Stimulated activated effector memory CD8-positive, alpha-beta T cell treated with anti-CD3 and anti-CD28 coated beads, Interleukin-12 subunit alpha, Interleukin-12 subunit beta, amount 100 ng/mL, for 72 hours (primary cell): ENCODE measurements at regions not wholly inside any gene's neighbourhood (a gene's known extent, or its start where the extent isn't known, plus 50 kb on each side); places are given as distances from the start of the nearest gene placed in this dataset.
"Not testable (repeated sequence)": the region's sequence is repeated elsewhere in the genome, so short reads cannot be mapped to it uniquely, and the experiment has no call there.

Experiments
- ATAC-seq: fragments of 150-1000 bp; cut with Tn5 transposase; 2 replicates; pipeline ENCODE4 v1.10.0; 2021
- DNase-seq, 2 donors: peaks; one replicate each; pipeline ENCODE4 v3.0.0; 2021 to 2022; ENCODE audit warnings: low spot score in 2 of 2
- H3K27ac Mint-ChIP-seq: one replicate; pipeline ENCODE4 v1.8.0; 2022; ENCODE audit warnings: mild to moderate bottlenecking, mixed read lengths
- H3K36me3 Mint-ChIP-seq: one replicate; pipeline ENCODE4 v1.8.0; 2022; ENCODE audit warnings: mild to moderate bottlenecking, mixed read lengths
- H3K4me1 Mint-ChIP-seq: one replicate; pipeline ENCODE4 v1.8.0; 2022; ENCODE audit warnings: mixed read lengths
- H3K4me3 Mint-ChIP-seq: one replicate; pipeline ENCODE4 v1.8.0; 2022; ENCODE audit warnings: mild to moderate bottlenecking, mixed read lengths
- H3K9me3 Mint-ChIP-seq: one replicate; pipeline ENCODE4 v1.8.0; 2022; ENCODE audit warnings: mixed read lengths

GRCh38 chr1:232417636-232418248, 212.2 kb downstream of the SIPA1L2 start:
- ATAC-seq: no peak
- H3K27ac Mint-ChIP-seq: no peak overlapping the region
- no peaks in the 10 kb centered on the region for H3K9me3 Mint-ChIP-seq
- peaks cover 16% of the 10 kb centered on the region for H3K36me3 Mint-ChIP-seq
- DNase-seq: no peak
- no peak overlapping the region for H3K4me3 Mint-ChIP-seq
- H3K4me1 Mint-ChIP-seq: no peaks in the 10 kb centered on the region

GRCh38 chr1:232416026-232416568, 213.8 kb downstream of the SIPA1L2 start:
- H3K36me3 Mint-ChIP-seq: peaks cover 16% of the 10 kb centered on the region

GRCh38 chr1:232415481-232415880, 214.5 kb downstream of the SIPA1L2 start:
- H3K9me3 Mint-ChIP-seq, H3K4me3 Mint-ChIP-seq, H3K4me1 Mint-ChIP-seq, ATAC-seq, H3K27ac Mint-ChIP-seq, DNase-seq: not testable (repeated sequence)
- H3K36me3 Mint-ChIP-seq: peaks cover 16% of the 10 kb centered on the region

More at GRCh38 chr1:232416026-232416568, 213.8 kb downstream of the SIPA1L2 start:
- DNase-seq (no peak), ATAC-seq (no peak)
- Mint-ChIP-seq H3K4me1 (no peaks in the 10 kb centered on the region), H3K27ac (no peak overlapping the region), H3K9me3 (no peaks in the 10 kb centered on the region), H3K4me3 (no peak overlapping the region)

GRCh38 chr1:232414100-232414499, 215.8 kb downstream of the SIPA1L2 start:
- DNase-seq (no peak), ATAC-seq (no peak)
- H3K36me3 Mint-ChIP-seq: peaks cover 16% of the 10 kb centered on the region
- H3K4me3 Mint-ChIP-seq: no peak overlapping the region
- no peaks in the 10 kb centered on the region for H3K9me3 Mint-ChIP-seq
- no peak overlapping the region for H3K27ac Mint-ChIP-seq
- H3K4me1 Mint-ChIP-seq: no peaks in the 10 kb centered on the region

GRCh38 chr1:232413674-232414073, 216.3 kb downstream of the SIPA1L2 start:
- ATAC-seq (no peak), DNase-seq (no peak)
- H3K4me3 Mint-ChIP-seq: no peak overlapping the region
- H3K9me3 Mint-ChIP-seq: no peaks in the 10 kb centered on the region
- H3K36me3 Mint-ChIP-seq: peaks cover 16% of the 10 kb centered on the region
- no peaks in the 10 kb centered on the region for H3K4me1 Mint-ChIP-seq
- no peak overlapping the region for H3K27ac Mint-ChIP-seq

GRCh38 chr1:232409584-232409983, 220.3 kb downstream of the SIPA1L2 start:
- H3K9me3 Mint-ChIP-seq: no peaks in the 10 kb centered on the region
- no peaks in the 10 kb centered on the region for H3K4me1 Mint-ChIP-seq
- H3K36me3 Mint-ChIP-seq: peaks cover 6% of the 10 kb centered on the region
- H3K27ac Mint-ChIP-seq: no peak overlapping the region
- DNase-seq (no peak), ATAC-seq (no peak)
- no peak overlapping the region for H3K4me3 Mint-ChIP-seq

GRCh38 chr1:232407120-232407519, 222.8 kb downstream of the SIPA1L2 start:
- H3K4me1 Mint-ChIP-seq: no peaks in the 10 kb centered on the region
- DNase-seq (no peak), ATAC-seq (no peak)
- H3K36me3 Mint-ChIP-seq: peaks cover 7% of the 10 kb centered on the region
- H3K4me3 Mint-ChIP-seq: no peak overlapping the region
- H3K27ac Mint-ChIP-seq: no peak overlapping the region
- no peaks in the 10 kb centered on the region for H3K9me3 Mint-ChIP-seq

- Mint-ChIP-seq H3K36me3 (peaks cover 8% of the 10 kb centered on the region), H3K9me3 (no peaks in the 10 kb centered on the region), H3K4me1 (no peaks in the 10 kb centered on the region), H3K4me3 (no peak overlapping the region), H3K27ac (no peak overlapping the region)
- ATAC-seq (no peak), DNase-seq (no peak)
Observed at GRCh38 chr1:232405781-232406180, 224.2 kb downstream of the SIPA1L2 start.

GRCh38 chr1:232404981-232405731, 224.8 kb downstream of the SIPA1L2 start:
- no peak for ATAC-seq
- no peaks in the 10 kb centered on the region for H3K9me3 Mint-ChIP-seq
- H3K4me3 Mint-ChIP-seq: no peak overlapping the region
- peaks cover 11% of the 10 kb centered on the region for H3K36me3 Mint-ChIP-seq
- DNase-seq: no peak
- no peak overlapping the region for H3K27ac Mint-ChIP-seq
- no peaks in the 10 kb centered on the region for H3K4me1 Mint-ChIP-seq

GRCh38 chr1:232404227-232404626, 225.7 kb downstream of the SIPA1L2 start:
- no peak for DNase-seq
- Mint-ChIP-seq H3K4me1 (no peaks in the 10 kb centered on the region), H3K9me3 (no peaks in the 10 kb centered on the region), H3K27ac (no peak overlapping the region), H3K36me3 (peaks cover 17% of the 10 kb centered on the region), H3K4me3 (no peak overlapping the region)
- ATAC-seq: peak; percentile 32

GRCh38 chr1:232403017-232403714, 226.8 kb downstream of the SIPA1L2 start:
- H3K27ac Mint-ChIP-seq: no peak overlapping the region
- no peaks in the 10 kb centered on the region for H3K9me3 Mint-ChIP-seq
- peaks cover 25% of the 10 kb centered on the region for H3K36me3 Mint-ChIP-seq
- no peak overlapping the region for H3K4me3 Mint-ChIP-seq
- peaks cover 5% of the 10 kb centered on the region for H3K4me1 Mint-ChIP-seq
- ATAC-seq (no peak), DNase-seq (no peak)

GRCh38 chr1:232398823-232399222, 231.1 kb downstream of the SIPA1L2 start:
- no peak overlapping the region for H3K4me3 Mint-ChIP-seq
- H3K27ac Mint-ChIP-seq: peak overlapping the region; percentile 21
- peaks cover 32% of the 10 kb centered on the region for H3K36me3 Mint-ChIP-seq
- ATAC-seq (peak; percentile 46), DNase-seq (no peak)
- no peaks in the 10 kb centered on the region for H3K9me3 Mint-ChIP-seq
- peaks cover 5% of the 10 kb centered on the region for H3K4me1 Mint-ChIP-seq

- H3K27ac Mint-ChIP-seq: no peak overlapping the region
- no peak overlapping the region for H3K4me3 Mint-ChIP-seq
- DNase-seq: no peak
- no peak for ATAC-seq
- H3K4me1 Mint-ChIP-seq: peaks cover 2% of the 10 kb centered on the region
- H3K36me3 Mint-ChIP-seq: peaks cover 9% of the 10 kb centered on the region
- no peaks in the 10 kb centered on the region for H3K9me3 Mint-ChIP-seq
Observed at GRCh38 chr1:232393444-232394146, 236.3 kb downstream of the SIPA1L2 start.

- H3K4me3 Mint-ChIP-seq: no peak overlapping the region
- no peaks in the 10 kb centered on the region for H3K4me1 Mint-ChIP-seq
Observed at GRCh38 chr1:232393010-232393409, 236.9 kb downstream of the SIPA1L2 start.

GRCh38 chr1:232390590-232390989, 239.3 kb downstream of the SIPA1L2 start:
- no peak for ATAC-seq
- H3K27ac Mint-ChIP-seq: no peak overlapping the region
- H3K4me3 Mint-ChIP-seq: no peak overlapping the region
- H3K36me3 Mint-ChIP-seq: no peaks in the 10 kb centered on the region
- H3K9me3 Mint-ChIP-seq: no peaks in the 10 kb centered on the region
- H3K4me1 Mint-ChIP-seq: no peaks in the 10 kb centered on the region
- peak in 1 of 2 donors; percentile 26 for DNase-seq

More at GRCh38 chr1:232393010-232393409, 236.9 kb downstream of the SIPA1L2 start:
- DNase-seq (no peak), ATAC-seq (no peak)
- Mint-ChIP-seq H3K36me3 (peaks cover 7% of the 10 kb centered on the region), H3K9me3 (no peaks in the 10 kb centered on the region), H3K27ac (no peak overlapping the region)
